HL-60 (cell line): ENCODE measurements at regions not wholly inside any gene's neighbourhood (a gene's known extent, or its start where the extent isn't known, plus 50 kb on each side); places are given as distances from the start of the nearest gene placed in this dataset.

Experiments used
- DNase-seq, 2 experiments: peaks; one replicate each; pipeline ENCODE4 v3.0.0-alpha.2; 2010 to 2020; ENCODE audit warnings: low read depth in 1 of 2, low spot score in 1 of 2
- H3K27ac ChIP-seq: fragments of 250-450 bp; sonication (Bioruptor Pico); replicated peaks from 2 replicates; pipeline ENCODE4 v1.5.1; 2020; ENCODE audit warnings: mild to moderate bottlenecking, moderate library complexity
- H3K27me3 ChIP-seq: fragments of 250-450 bp; sonication (Bioruptor Pico); 2 replicates; pipeline ENCODE4 v1.5.1; 2021; ENCODE audit warnings: mild to moderate bottlenecking, moderate library complexity; ENCODE audit not compliant: insufficient read depth, poor library complexity, severe bottlenecking
- H3K4me3 ChIP-seq: replicated peaks from 2 replicates; pipeline ENCODE4 v1.5.1; 2011; ENCODE audit warnings: mild to moderate bottlenecking, control low read depth, low read length; ENCODE audit not compliant: insufficient read depth
- CTCF ChIP-seq: IDR thresholded peaks from one replicate; pipeline ENCODE4 v1.5.1; 2011; ENCODE audit warnings: low read length, control low read depth, inconsistent platforms; ENCODE audit not compliant: insufficient read depth
- GABPA ChIP-seq: IDR thresholded peaks from 2 replicates; pipeline ENCODE4 v1.6.1; 2012; ENCODE audit warnings: low read depth
- POLR2AphosphoS5 ChIP-seq: IDR thresholded peaks from 2 replicates; pipeline ENCODE4 v1.6.1; 2012; ENCODE audit warnings: low read depth
- REST ChIP-seq: IDR thresholded peaks from 2 replicates; pipeline ENCODE4 v1.6.1; 2012; ENCODE audit warnings: low read depth; ENCODE audit not compliant: insufficient replicate concordance
- SPI1 ChIP-seq: IDR thresholded peaks from 2 replicates; pipeline ENCODE4 v1.6.1; 2012; ENCODE audit warnings: low read depth, mild to moderate bottlenecking, borderline replicate concordance

- Histone ChIP-seq H3K27me3 (no peaks in the 10 kb centered on the region), H3K4me3 (no peak overlapping the region), H3K27ac (no peak overlapping the region)
- no peak for TF ChIP-seq GABPA
- TF ChIP-seq SPI1 = no peak
- no peak for TF ChIP-seq POLR2AphosphoS5
- TF ChIP-seq REST = no peak
- TF ChIP-seq CTCF = no peak
- DNase-seq = no peak
Measured at GRCh38 chr1:218983433-218983832, 190.2 kb upstream of the LYPLAL1 start.

DNA sequence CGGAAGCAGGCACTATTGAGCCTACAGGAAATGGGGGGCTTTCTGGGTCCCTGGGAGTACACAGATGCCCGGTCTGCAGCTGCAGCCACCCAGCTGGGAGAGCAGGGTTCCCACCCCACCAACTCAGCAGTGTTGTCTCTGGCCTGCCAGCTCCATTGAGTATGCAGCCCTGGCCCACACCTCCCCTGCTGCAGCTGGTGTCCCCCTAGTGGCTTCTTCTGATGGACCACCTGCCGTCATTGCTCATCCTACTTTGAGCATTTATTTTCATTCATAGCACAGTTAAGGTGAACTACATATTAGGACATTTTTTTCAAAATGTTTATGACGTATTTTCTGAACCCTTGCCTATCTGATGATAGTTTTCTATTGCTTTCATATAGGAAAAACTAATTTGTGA is 189.8 kb upstream of the LYPLAL1 start:
- H3K27me3 ChIP-seq = no peaks in the 10 kb centered on the region
- no peak overlapping the region for H3K4me3 ChIP-seq
- no peak overlapping the region for H3K27ac ChIP-seq
- no peak for DNase-seq
- no peak for TF ChIP-seq POLR2AphosphoS5
- TF ChIP-seq GABPA = no peak
- no peak for TF ChIP-seq REST
- TF ChIP-seq CTCF = no peak
- no peak for TF ChIP-seq SPI1

DNA sequence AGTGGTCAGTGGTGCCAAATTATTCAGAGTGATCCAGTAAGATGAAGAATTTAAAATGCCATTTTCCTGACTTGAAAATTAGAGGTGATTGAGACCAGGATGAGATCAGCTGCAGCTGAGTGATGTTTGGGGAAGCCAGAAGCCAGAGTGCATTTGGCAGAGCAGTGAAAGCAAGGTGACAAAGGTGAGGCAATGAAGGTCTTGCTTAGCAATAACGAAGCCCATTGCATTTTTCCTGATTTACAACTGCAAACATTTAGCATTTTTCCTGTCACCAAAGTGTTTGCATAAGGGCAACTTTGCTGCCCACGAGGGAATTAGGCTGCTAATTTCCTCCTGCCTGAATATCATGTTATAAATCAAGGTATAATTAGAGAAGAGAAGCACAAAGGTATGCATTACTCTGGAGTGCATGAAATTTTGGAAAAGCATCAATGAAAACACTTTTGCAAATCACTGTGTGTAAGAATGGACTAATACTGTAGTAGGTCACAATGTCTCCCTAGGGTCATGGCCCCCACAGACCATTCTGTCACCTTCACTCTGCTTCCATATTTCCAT is 188.2 kb upstream of the LYPLAL1 start:
- H3K4me3 ChIP-seq = no peak overlapping the region
- no peak for TF ChIP-seq SPI1
- TF ChIP-seq POLR2AphosphoS5 = no peak
- TF ChIP-seq CTCF = no peak
- no peak for TF ChIP-seq GABPA
- TF ChIP-seq REST = no peak
- no peaks in the 10 kb centered on the region for H3K27me3 ChIP-seq
- no peak overlapping the region for H3K27ac ChIP-seq
- no peak for DNase-seq
